HepG2 (cell line): ENCODE measurements at regions not wholly inside any gene's neighbourhood (a gene's known extent, or its start where the extent isn't known, plus 50 kb on each side); places are given as distances from the start of the nearest gene placed in this dataset.

Source experiments
- ATAC-seq: fragments of 200-7000 bp; cut with Tn5 transposase; 3 replicates; pipeline ENCODE4 v1.9.1; 2020; ENCODE audit warnings: mild to moderate bottlenecking, moderate library complexity
- BruUV-seq: library from RNA; stranded (reverse); fragments of 400-500 nt; replicated peaks from 2 replicates; lab custom pipeline; 2021; lab: Mats Ljungman, UMichigan
- CTCF ChIA-PET: fragments of 300-600 bp; formaldehyde crosslinking; extraction: SDS; loops from one replicate; lab custom pipeline; 2021; ENCODE audit warnings: low total read pairs, inconsistent platforms, low intra/inter-chr PET ratio; lab: Yijun Ruan, JAX
- POLR2A ChIA-PET: fragments of 350-600 bp; sonication (Branson Sonifier 250); formaldehyde crosslinking; loops from one replicate; lab custom pipeline; 2020; ENCODE audit warnings: antibody characterized with exemption, inconsistent platforms; lab: Yijun Ruan, JAX
- DNase-seq: peaks from one replicate; pipeline ENCODE4 v3.0.0-alpha.2; 2015; ENCODE audit warnings: low spot score
- FAIRE-seq: peaks from 3 replicates; lab custom pipeline; 2011; peaks lifted over from hg19 to GRCh38; lab: Jason Lieb, UNC
- H2AFZ ChIP-seq: one replicate; pipeline ENCODE4 v1.6.1; 2011; ENCODE audit warnings: low read length, inconsistent platforms
- H3K27ac ChIP-seq: fragments of 300-600 bp; 3 replicates; pipeline ENCODE4 v1.8.0; 2011; ENCODE audit warnings: mixed run types, mild to moderate bottlenecking, mixed read lengths, low read length, inconsistent platforms; ENCODE audit not compliant: insufficient read depth; ENCODE audit errors: extremely low read length
- H3K27me3 ChIP-seq, 2 experiments: fragments of 200-600 bp in 1 of 2; 2 replicates in 1 of 2; 3 replicates in 1 of 2; pipeline versions ENCODE4 v1.6.0 to v1.8.0; 2011; ENCODE audit warnings: low read length in 2 of 2, mild to moderate bottlenecking in 2 of 2, moderate library complexity in 2 of 2, inconsistent platforms in 1 of 2; ENCODE audit not compliant: insufficient read depth in 2 of 2, control insufficient read depth in 1 of 2
- H3K36me3 ChIP-seq, 2 experiments: fragments of 200-600 bp in 1 of 2; replicated peaks in 1 of 2; 2 replicates in 1 of 2; 3 replicates in 1 of 2; pipeline versions ENCODE4 v1.5.1 to v1.8.0; 2011; ENCODE audit warnings: low read length in 2 of 2, inconsistent platforms in 1 of 2; ENCODE audit not compliant: insufficient read depth in 2 of 2, control insufficient read depth in 1 of 2
- H3K4me1 ChIP-seq: 2 replicates; pipeline ENCODE4 v1.5.1; 2012; ENCODE audit warnings: low read length, inconsistent platforms; ENCODE audit not compliant: insufficient read depth
- H3K4me2 ChIP-seq: 2 replicates; pipeline ENCODE4 v1.6.0; 2011; ENCODE audit warnings: low read depth, low read length, inconsistent platforms
- H3K4me3 ChIP-seq, 3 experiments: fragments of 200-600 bp in 1 of 3; sonication (generic), shearing (Covaris generic) in 1 of 3; replicated peaks in 1 of 3; 2 replicates each; pipeline ENCODE4 v1.5.1; 2011 to 2016; ENCODE audit warnings: low read length in 3 of 3, inconsistent platforms in 2 of 3, low read depth in 2 of 3, mild to moderate bottlenecking in 2 of 3, control low read depth in 1 of 3, mixed read lengths in 1 of 3; ENCODE audit not compliant: insufficient read depth in 1 of 3
- H3K79me2 ChIP-seq: one replicate; pipeline ENCODE4 v1.6.1; 2011; ENCODE audit warnings: low read length, inconsistent platforms; ENCODE audit not compliant: insufficient read depth
- H3K9ac ChIP-seq: 2 replicates; pipeline ENCODE4 v1.6.0; 2011; ENCODE audit warnings: mild to moderate bottlenecking, low read depth, low read length, inconsistent platforms; ENCODE audit not compliant: insufficient read depth
- H3K9me3 ChIP-seq: 2 replicates; pipeline ENCODE4 v1.5.1; 2012; ENCODE audit warnings: mild to moderate bottlenecking, low read length
- H4K20me1 ChIP-seq: 2 replicates; pipeline ENCODE4 v1.6.0; 2011; ENCODE audit warnings: inconsistent platforms, mild to moderate bottlenecking, low read length, moderate library complexity; ENCODE audit not compliant: insufficient read depth
- ELF3 ChIP-seq: IDR thresholded peaks from 2 replicates; pipeline ENCODE4 v1.6.1; 2016; ENCODE audit warnings: missing genetic modification reagents, missing compliant biosample characterization
- FIP1L1 ChIP-seq: fragments of 200-400 bp; formaldehyde crosslinking; IDR thresholded peaks from 2 replicates; pipeline ENCODE4 v1.6.1; 2018; ENCODE audit warnings: low read depth, mild to moderate bottlenecking, low read length, moderate library complexity, borderline replicate concordance; ENCODE audit not compliant: insufficient read depth
- GTF2F1 ChIP-seq: fragments of 150-350 bp; IDR thresholded peaks from 2 replicates; pipeline ENCODE4 v1.6.1; 2014; ENCODE audit warnings: low read length
- HNRNPUL1 ChIP-seq: fragments of 200-400 bp; formaldehyde crosslinking; IDR thresholded peaks from 2 replicates; pipeline ENCODE4 v1.6.1; 2017; ENCODE audit warnings: low read depth, mild to moderate bottlenecking, low read length, moderate library complexity
- HOXA3 ChIP-seq: sonication (generic); formaldehyde crosslinking; IDR thresholded peaks from 2 replicates; pipeline ENCODE4 v1.5.0; 2020; ENCODE audit warnings: missing genetic modification reagents
- KAT8 ChIP-seq: IDR thresholded peaks from 2 replicates; pipeline ENCODE4 v1.6.1; 2016; ENCODE audit warnings: missing genetic modification reagents, missing compliant biosample characterization
- KDM5B ChIP-seq: sonication (generic); formaldehyde crosslinking; IDR thresholded peaks from 2 replicates; pipeline ENCODE4 v1.4.0; 2020; ENCODE audit warnings: missing genetic modification reagents, mild to moderate bottlenecking, borderline replicate concordance
- KLF13 ChIP-seq: sonication (generic); formaldehyde crosslinking; IDR thresholded peaks from 2 replicates; pipeline ENCODE4 v1.4.0; 2020; ENCODE audit warnings: mild to moderate bottlenecking, missing genetic modification reagents
- PLRG1 ChIP-seq: fragments of 450-650 bp; conservative IDR thresholded peaks from 2 replicates; pipeline ENCODE4 v1.6.1; 2016
- RFX1 ChIP-seq: fragments of 450-650 bp; IDR thresholded peaks from 2 replicates; pipeline ENCODE4 v1.6.1; 2017
- STAG1 ChIP-seq: sonication (generic); formaldehyde crosslinking; IDR thresholded peaks from 2 replicates; pipeline ENCODE4 v1.4.0; 2020; ENCODE audit warnings: missing genetic modification reagents
- ZBTB33 ChIP-seq: sonication (generic); formaldehyde crosslinking; IDR thresholded peaks from 2 replicates; pipeline ENCODE4 v1.4.0; 2020; ENCODE audit warnings: missing genetic modification reagents
- ZNF30 ChIP-seq: sonication (generic); formaldehyde crosslinking; IDR thresholded peaks from 2 replicates; pipeline ENCODE4 v1.5.0; 2020; ENCODE audit warnings: mild to moderate bottlenecking, missing genetic modification reagents
- ZNF317 ChIP-seq: sonication (generic); formaldehyde crosslinking; IDR thresholded peaks from 2 replicates; pipeline ENCODE4 v1.5.0; 2020; ENCODE audit warnings: mild to moderate bottlenecking, missing genetic modification reagents
- ZNF549 ChIP-seq: sonication (generic); formaldehyde crosslinking; IDR thresholded peaks from 2 replicates; pipeline ENCODE4 v1.5.0; 2020; ENCODE audit warnings: missing genetic modification reagents
- ZNF577 ChIP-seq: sonication (generic); formaldehyde crosslinking; IDR thresholded peaks from 2 replicates; pipeline ENCODE4 v1.4.0; 2020; ENCODE audit warnings: mild to moderate bottlenecking, low read depth, missing genetic modification reagents, borderline replicate concordance
- ZNF703 ChIP-seq: sonication (generic); formaldehyde crosslinking; IDR thresholded peaks from 2 replicates; pipeline ENCODE4 v1.5.1; 2020; ENCODE audit warnings: missing genetic modification reagents, mild to moderate bottlenecking, moderate library complexity, borderline replicate concordance
- ZNF720 ChIP-seq: sonication (generic); formaldehyde crosslinking; IDR thresholded peaks from 2 replicates; pipeline ENCODE4 v1.4.0; 2020; ENCODE audit warnings: missing genetic modification reagents
- ZNF841 ChIP-seq: sonication (generic); formaldehyde crosslinking; IDR thresholded peaks from 2 replicates; pipeline ENCODE4 v1.8.1; 2023; ENCODE audit warnings: missing genetic modification reagents, borderline replicate concordance
- WGBS: methylation state at CpG from one replicate; pipeline ENCODE4 v1.1.6; 2017; ENCODE audit warnings: low lambda C conversion rate; 5-methylcytosine and 5-hydroxymethylcytosine counted together
- in situ Hi-C: cut with HindIII; loops from 2 replicates; pipeline ENCODE4 v1.10.0; 2017; ENCODE audit warnings: low pct_unique_long_range_greater_than_20kb; ENCODE audit not compliant: extremely low pct_ligation_motif_present
- intact Hi-C: fragments of 100-400 bp; cut with micrococcal nuclease; formaldehyde crosslinking; loops from one replicate; pipeline ENCODE4 v1.10.0; 2022; ENCODE audit not compliant: unreplicated experiment

- FAIRE-seq (no peak), DNase-seq (no peak), ATAC-seq (no peak)
- Histone ChIP-seq H3K9ac (no peak overlapping the region), H3K79me2 (no peaks in the 10 kb centered on the region), H3K27ac (no peak overlapping the region), H4K20me1 (no peaks in the 10 kb centered on the region), H2AFZ (no peak overlapping the region), H3K4me1 (no peaks in the 10 kb centered on the region), H3K4me2 (no peak overlapping the region), H3K9me3 (peaks cover 76% of the 10 kb centered on the region), H3K36me3 (no peaks in the 10 kb centered on the region), H3K4me3 (no peak overlapping the region), H3K27me3 (no peaks in the 10 kb centered on the region; a peak in 1 of 5 replicates)
- TF ChIP-seq ZNF841 (CRISPR knock-in tag) (no peak), HOXA3 (CRISPR knock-in tag) (no peak), ZNF720 (CRISPR knock-in tag) (no peak), KDM5B (CRISPR knock-in tag) (no peak), KLF13 (CRISPR knock-in tag) (no peak), STAG1 (CRISPR knock-in tag) (no peak), ZNF30 (no peak), GTF2F1 (no peak)
- intact Hi-C loops, result no loop called here
- BruUV-seq, result no TSS peak
- ChIA-PET CTCF (no interaction called here), POLR2A (no interaction called here)
- in situ Hi-C loops, result no loop called here
- 1% methylated on average over 5 of the region's 5 CpGs for WGBS
These were observed 1262.6 kb upstream of the SORCS1 start for GRCh38 chr10:108427146-108427545.

- CTCF ChIA-PET, result no interaction called here
- intact Hi-C loops (no loop called here), in situ Hi-C loops (no loop called here)
- H4K20me1 ChIP-seq, result no peaks in the 10 kb centered on the region
- POLR2A ChIA-PET, result no interaction called here
- ATAC-seq (no peak), FAIRE-seq (no peak), DNase-seq (no peak)
- no peak overlapping the region for H3K9ac ChIP-seq
- no peaks in the 10 kb centered on the region for H3K79me2 ChIP-seq
- peaks cover 69% of the 10 kb centered on the region for H3K9me3 ChIP-seq
- H3K4me1 ChIP-seq, result no peaks in the 10 kb centered on the region
- BruUV-seq, result no TSS peak
- H3K4me3 ChIP-seq, result no peak overlapping the region
- H3K36me3 ChIP-seq, result no peaks in the 10 kb centered on the region
- no peak overlapping the region for H3K4me2 ChIP-seq
- H3K27ac ChIP-seq, result no peak overlapping the region
- no peak overlapping the region for H2AFZ ChIP-seq
- H3K27me3 ChIP-seq, result no peaks in the 10 kb centered on the region; a peak in 1 of 5 replicates
- 3% methylated on average over 1 of the region's 1 CpG for WGBS
- TF ChIP-seq KAT8 (CRISPR knock-in tag) (no peak), PLRG1 (no peak), ZNF317 (no peak), ZBTB33 (CRISPR knock-in tag) (no peak), FIP1L1 (no peak), HNRNPUL1 (no peak), ZNF577 (CRISPR knock-in tag) (no peak), ZNF703 (CRISPR knock-in tag) (no peak), RFX1 (no peak), ELF3 (CRISPR knock-in tag) (no peak), ZNF549 (CRISPR knock-in tag) (no peak)
These were observed 1260.9 kb upstream of the SORCS1 start for GRCh38 chr10:108425283-108425964.
